Spleen (tissue), 11 donors: ENCODE measurements at regions not wholly inside any gene's neighbourhood (a gene's known extent, or its start where the extent isn't known, plus 50 kb on each side); places are given as distances from the start of the nearest gene placed in this dataset.

Experiments used
- DNase-seq: peaks from one replicate; pipeline ENCODE4 v3.0.0-alpha.2; 2020
- H3K27ac ChIP-seq, 8 donors: fragments of 200-600 bp; sonication (generic) in 7 of 8; 1 replicate in 4 of 8; 2 replicates in 4 of 8; pipeline versions ENCODE4 v1.5.0 to v1.8.0; 2016 to 2021; ENCODE audit warnings: inconsistent platforms in 4 of 8, mild to moderate bottlenecking in 4 of 8, moderate library complexity in 1 of 8
- H3K27me3 ChIP-seq, 7 donors: fragments of 200-600 bp; sonication (generic) in 6 of 7; replicated peaks in 1 of 7; 1 replicate in 4 of 7; 2 replicates in 3 of 7; pipeline versions ENCODE4 v1.5.0 to v1.8.0; 2016 to 2021; ENCODE audit warnings: inconsistent platforms in 3 of 7, mild to moderate bottlenecking in 1 of 7
- H3K36me3 ChIP-seq, 6 donors: fragments of 200-600 bp; sonication (generic) in 5 of 6; 1 replicate in 4 of 6; 2 replicates in 2 of 6; pipeline versions ENCODE4 v1.5.0 to v1.8.0; 2016 to 2021; ENCODE audit warnings: inconsistent platforms in 2 of 6
- H3K4me1 ChIP-seq, 6 donors: fragments of 200-600 bp; sonication (generic) in 5 of 6; 1 replicate in 3 of 6; 2 replicates in 3 of 6; pipeline versions ENCODE4 v1.5.0 to v1.8.0; 2016 to 2021; ENCODE audit warnings: inconsistent platforms in 3 of 6
- H3K4me3 ChIP-seq, 8 donors: fragments of 200-600 bp; sonication (generic) in 7 of 8; 1 replicate in 4 of 8; 2 replicates in 4 of 8; pipeline versions ENCODE4 v1.5.0 to v1.8.0; 2016 to 2021; ENCODE audit warnings: inconsistent platforms in 4 of 8, mild to moderate bottlenecking in 4 of 8, moderate library complexity in 2 of 8
- H3K9me3 ChIP-seq, 8 donors: fragments of 200-600 bp; sonication (generic) in 7 of 8; 1 replicate in 4 of 8; 2 replicates in 4 of 8; pipeline versions ENCODE4 v1.5.0 to v1.8.0; 2016 to 2021; ENCODE audit warnings: inconsistent platforms in 4 of 8
- CTCF ChIP-seq, 11 experiments: fragments of 200-600 bp in 7 of 11; fragments of 450-650 bp in 4 of 11; sonication (generic) in 4 of 11; IDR thresholded peaks in 8 of 11; conservative IDR thresholded peaks in 3 of 11; 1 replicate in 7 of 11; 2 replicates in 4 of 11; pipeline versions ENCODE4 v1.4.0 to v1.8.0; 2016 to 2021; ENCODE audit warnings: antibody characterized with exemption in 11 of 11, inconsistent platforms in 4 of 11, mild to moderate bottlenecking in 1 of 11
- POLR2A ChIP-seq, 3 donors: fragments of 450-650 bp; IDR thresholded peaks; one replicate each; pipeline ENCODE4 v1.5.1; 2017; ENCODE audit warnings: antibody characterized with exemption in 3 of 3, mild to moderate bottlenecking in 1 of 3
- POLR2AphosphoS5 ChIP-seq, 3 donors: sonication (generic); formaldehyde crosslinking; IDR thresholded peaks; one replicate each; pipeline ENCODE4 v1.5.1; 2017; ENCODE audit warnings: antibody characterized with exemption in 3 of 3
- WGBS, 5 donors: extraction: QIAGEN DNeasy Blood & Tissue Kit in 3 of 5; methylation state at CpG; one replicate each; pipeline versions ENCODE4 v1.1.5 to v1.1.7; 2013 to 2018; 5-methylcytosine and 5-hydroxymethylcytosine counted together
- intact Hi-C: fragments of 100-400 bp; cut with DNase I; formaldehyde crosslinking; loops from one replicate; pipeline ENCODE4 v1.15.0; 2023; ENCODE audit warnings: low total_unique reads
- donor health status: healthy with polysubstance abuse.
- donor health status: DM: no; HTN: no; CAD: no; lungs with moderate emphysema.
- donor health status: DM: no; HTN: no; CAD: no.
- donor health status: Bipolar disorder and iron deficiency.
- donor health status: healthy.
- donor health status: DM: no; HTN: no; CAD: no.
- donor health status: DM: yes; HTN: yes; CAD: no.

- intact Hi-C loops = no loop called here
- no peaks in the 10 kb centered on the region for H3K27me3 ChIP-seq
- 78 to 91% (median 83%) methylated on average over 2 of the region's 2 CpGs for WGBS, 5 donors
These were observed 309.2 kb upstream of the KITLG start for GRCh38 chr12:88889326-88890110.

DNA sequence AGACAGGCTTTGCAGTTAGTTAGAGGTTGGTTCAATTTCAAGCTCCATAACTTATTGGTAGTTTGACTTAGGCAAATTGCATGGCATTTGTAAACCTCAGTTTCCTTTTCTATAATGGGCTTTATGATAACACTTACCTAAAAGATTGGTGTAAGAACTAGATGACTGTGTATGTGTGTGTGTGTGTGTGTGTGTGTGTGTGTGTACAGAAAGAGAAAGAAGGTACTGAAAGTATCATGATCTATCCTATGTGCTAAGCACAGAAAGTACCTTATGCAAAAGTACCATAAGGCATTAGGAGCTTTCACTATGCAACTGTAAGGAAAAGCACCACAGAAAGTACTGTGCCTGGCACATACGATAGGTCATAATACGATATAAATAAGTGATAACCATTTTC lies 304.3 kb upstream of the KITLG start:
- no peaks in the 10 kb centered on the region for H3K9me3 ChIP-seq
- no peak for DNase-seq
- 73 to 91% (median 88%) methylated on average over 2 of the region's 2 CpGs for WGBS, 5 donors
- no peaks in the 10 kb centered on the region for H3K27me3 ChIP-seq
- TF ChIP-seq POLR2A (IDR thresholded peaks at IDR 0.05) (no peak), CTCF (IDR thresholded peaks at IDR 0.05 in 8 of 11, conservative IDR thresholded peaks at IDR 0.05 in 3 of 11) (no peak), POLR2AphosphoS5 (IDR thresholded peaks at IDR 0.05) (no peak)
- no peak overlapping the region for H3K4me3 ChIP-seq
- intact Hi-C loops = no loop called here
- H3K36me3 ChIP-seq = no peaks in the 10 kb centered on the region
- no peaks in the 10 kb centered on the region for H3K4me1 ChIP-seq
- no peak overlapping the region for H3K27ac ChIP-seq

More at GRCh38 chr12:88889326-88890110, 309.2 kb upstream of the KITLG start:
- no peaks in the 10 kb centered on the region for H3K9me3 ChIP-seq
- no peaks in the 10 kb centered on the region for H3K4me1 ChIP-seq
- TF ChIP-seq POLR2A (IDR thresholded peaks at IDR 0.05) = no peak
- no peak for TF ChIP-seq POLR2AphosphoS5 (IDR thresholded peaks at IDR 0.05)
- no peak for TF ChIP-seq CTCF (IDR thresholded peaks at IDR 0.05 in 8 of 11, conservative IDR thresholded peaks at IDR 0.05 in 3 of 11)
- no peak overlapping the region for H3K27ac ChIP-seq
- H3K36me3 ChIP-seq = no peaks in the 10 kb centered on the region
- DNase-seq = no peak
- no peak overlapping the region for H3K4me3 ChIP-seq

GRCh38 chr12:88882662-88883061 lies 302.4 kb upstream of the KITLG start:
- H3K4me1 ChIP-seq = no peaks in the 10 kb centered on the region
- no peak overlapping the region for H3K27ac ChIP-seq
- no peaks in the 10 kb centered on the region for H3K27me3 ChIP-seq
- WGBS, 5 donors = 71 to 94% (median 87%) methylated on average over 1 of the region's 1 CpG
- H3K9me3 ChIP-seq = no peaks in the 10 kb centered on the region
- intact Hi-C loops = no loop called here
- no peak for TF ChIP-seq CTCF (IDR thresholded peaks at IDR 0.05 in 8 of 11, conservative IDR thresholded peaks at IDR 0.05 in 3 of 11)
- TF ChIP-seq POLR2A (IDR thresholded peaks at IDR 0.05) = no peak
- no peak for TF ChIP-seq POLR2AphosphoS5 (IDR thresholded peaks at IDR 0.05)
- no peak for DNase-seq
- H3K36me3 ChIP-seq = no peaks in the 10 kb centered on the region
- H3K4me3 ChIP-seq = no peak overlapping the region

DNA sequence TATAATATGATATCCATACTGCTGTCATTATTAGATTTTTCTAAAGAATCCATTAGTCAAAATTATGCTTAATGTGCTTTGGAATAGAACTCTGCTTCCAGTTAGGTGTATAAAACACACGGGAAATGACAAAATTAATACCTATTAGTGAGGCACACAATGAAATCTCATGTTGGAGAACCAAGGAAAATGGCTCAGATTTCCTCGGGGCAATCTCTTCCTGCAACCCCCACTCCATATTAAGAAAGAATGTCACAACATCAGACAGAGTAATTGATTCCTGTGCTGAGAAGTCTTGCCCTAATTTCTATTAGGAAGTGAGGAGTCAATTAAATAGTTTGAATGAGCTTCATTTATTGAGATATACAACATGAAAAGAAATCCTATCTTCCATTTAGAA lies 299.8 kb upstream of the KITLG start:
- no peak for DNase-seq
- Histone ChIP-seq H3K27me3 (no peaks in the 10 kb centered on the region), H3K4me3 (no peak overlapping the region), H3K9me3 (no peaks in the 10 kb centered on the region), H3K36me3 (no peaks in the 10 kb centered on the region), H3K27ac (no peak overlapping the region), H3K4me1 (no peaks in the 10 kb centered on the region)
- WGBS, 5 donors = 66 to 80% (median 77%) methylated on average over 2 of the region's 2 CpGs
- TF ChIP-seq POLR2AphosphoS5 (IDR thresholded peaks at IDR 0.05) (no peak), POLR2A (IDR thresholded peaks at IDR 0.05) (no peak), CTCF (IDR thresholded peaks at IDR 0.05 in 8 of 11, conservative IDR thresholded peaks at IDR 0.05 in 3 of 11) (no peak)
- intact Hi-C loops = no loop called here
